ENCODE measurements at regions not wholly inside any gene's neighbourhood (a gene's known extent, or its start where the extent isn't known, plus 50 kb on each side); places are given as distances from the start of the nearest gene placed in this dataset.

DNA sequence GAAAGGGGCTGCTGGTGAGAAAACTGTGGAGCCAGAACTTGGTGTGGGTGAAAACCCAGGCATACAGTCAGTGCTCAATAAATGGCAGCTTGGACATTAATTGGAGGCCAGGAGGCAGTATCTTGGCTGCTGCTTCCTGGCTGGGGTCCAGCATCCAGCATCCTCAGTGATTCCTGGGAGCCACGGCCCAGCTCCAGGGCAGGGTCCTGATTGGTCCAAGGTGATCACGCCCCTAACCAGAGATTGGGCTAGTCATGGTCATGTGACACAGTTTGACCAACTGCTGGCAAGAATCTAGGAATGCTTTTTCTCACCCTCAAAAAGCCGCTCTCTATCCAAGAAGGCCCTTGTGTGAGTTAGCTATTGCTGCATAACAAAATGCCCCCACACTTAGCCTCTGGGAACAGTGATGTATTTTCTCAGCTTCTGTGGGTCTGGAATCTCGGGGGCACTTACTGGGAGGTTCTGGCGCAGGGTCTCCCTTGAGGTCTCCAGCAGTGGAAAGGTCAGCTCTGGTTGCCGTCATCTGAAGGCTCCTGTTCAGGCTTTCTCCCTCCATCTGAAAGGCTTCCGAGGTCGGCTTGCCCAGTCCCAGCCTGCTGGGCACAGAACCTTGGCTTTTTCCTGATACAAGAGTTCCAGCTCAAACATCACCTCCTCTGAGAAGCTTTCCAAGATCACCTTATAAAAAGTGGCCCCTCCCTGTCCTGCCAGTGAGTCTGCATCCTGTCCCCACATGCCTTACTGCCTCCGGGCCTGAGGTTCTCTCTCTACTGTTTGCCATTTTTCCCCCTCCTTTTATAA is 119.2 kb upstream of the NCOR2 start:
- no peak for DNase-seq

DNA sequence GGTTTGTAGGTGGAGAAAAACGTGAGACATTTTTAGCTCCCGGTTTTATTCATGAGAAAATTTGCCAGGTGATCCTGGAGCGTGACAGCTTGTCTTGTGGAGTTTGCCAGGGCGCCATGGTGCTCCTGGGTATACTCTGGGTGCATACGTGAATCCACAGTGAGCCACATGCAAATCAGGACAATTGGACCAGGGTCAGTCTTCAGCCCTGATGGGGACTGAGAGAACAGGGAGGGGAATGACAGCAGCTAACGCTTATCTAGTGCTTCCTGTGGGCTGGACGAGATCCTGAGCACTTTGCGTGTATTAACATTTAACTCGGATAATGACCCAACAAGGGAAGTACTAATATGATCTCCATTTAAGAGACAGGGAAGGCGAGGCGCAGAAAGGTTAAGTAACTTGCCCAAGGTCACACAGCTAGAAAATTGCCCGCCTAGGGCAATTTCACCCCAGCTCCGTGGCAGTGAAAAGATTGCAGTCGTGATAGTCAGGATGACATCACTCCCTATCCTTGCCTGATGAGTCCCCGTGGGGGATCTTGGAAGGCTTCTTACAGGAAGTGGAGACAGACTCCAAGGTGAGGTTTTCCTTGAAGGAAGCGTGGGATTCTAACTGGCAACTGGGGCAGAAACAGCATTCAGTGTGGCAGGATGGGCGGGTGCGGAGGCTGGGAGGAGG is 118.4 kb upstream of the NCOR2 start:
- no peak for DNase-seq

DNA sequence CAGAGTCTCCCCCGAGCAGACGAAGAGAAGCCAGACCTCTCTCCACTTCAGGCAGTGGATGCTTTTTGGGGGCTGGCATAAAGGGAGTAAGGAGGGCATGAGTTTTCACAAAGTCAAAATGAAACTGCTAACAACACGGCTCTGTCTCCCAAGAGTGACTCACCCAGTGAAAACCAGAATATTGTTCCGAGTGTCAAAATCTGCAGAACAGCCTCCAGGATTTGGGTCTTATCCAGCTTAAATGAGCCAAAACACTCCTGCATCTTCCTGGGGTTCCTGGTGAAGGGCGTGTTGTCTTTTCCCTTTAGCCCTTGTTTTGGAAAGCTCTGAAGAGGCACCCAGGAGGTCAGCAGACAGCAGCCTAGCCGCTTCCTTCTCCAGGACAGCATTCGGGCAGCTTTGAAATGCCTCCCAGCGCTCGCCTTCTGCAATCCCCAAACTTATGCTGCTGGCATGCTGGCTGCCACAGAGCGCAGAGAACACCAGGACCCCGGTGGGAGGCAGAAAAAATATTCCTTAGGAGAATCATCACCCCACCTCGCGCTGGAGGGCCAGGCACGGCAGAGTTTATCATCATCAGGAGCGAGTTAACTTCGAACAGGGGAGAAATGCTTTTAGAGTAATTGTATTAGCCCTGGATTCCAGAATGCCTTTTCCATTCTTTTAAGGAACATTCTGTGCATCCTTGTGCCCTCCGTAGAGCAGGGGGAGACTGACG is 117.7 kb upstream of the NCOR2 start:
- DNase-seq = no peak

DNA sequence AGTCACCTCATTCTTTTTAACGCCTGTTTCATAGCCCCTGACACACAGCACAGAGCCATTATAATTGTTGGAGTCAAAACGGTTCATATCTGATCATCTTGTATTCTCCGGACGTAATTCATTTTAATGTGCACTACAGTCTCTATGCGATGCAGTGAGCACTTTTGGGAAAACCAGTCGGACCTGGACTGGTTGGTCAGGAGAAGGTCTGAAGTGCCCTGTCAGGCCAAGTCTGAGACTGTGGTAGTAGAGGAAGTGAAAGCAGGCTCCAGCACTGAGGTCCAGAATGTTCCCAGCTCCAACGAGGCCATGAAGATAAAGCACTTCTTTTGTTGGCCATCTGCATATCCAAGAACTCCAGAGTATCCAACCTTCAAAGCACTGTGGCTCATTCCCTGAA is 117.1 kb upstream of the NCOR2 start:
- no peak for DNase-seq

DNA sequence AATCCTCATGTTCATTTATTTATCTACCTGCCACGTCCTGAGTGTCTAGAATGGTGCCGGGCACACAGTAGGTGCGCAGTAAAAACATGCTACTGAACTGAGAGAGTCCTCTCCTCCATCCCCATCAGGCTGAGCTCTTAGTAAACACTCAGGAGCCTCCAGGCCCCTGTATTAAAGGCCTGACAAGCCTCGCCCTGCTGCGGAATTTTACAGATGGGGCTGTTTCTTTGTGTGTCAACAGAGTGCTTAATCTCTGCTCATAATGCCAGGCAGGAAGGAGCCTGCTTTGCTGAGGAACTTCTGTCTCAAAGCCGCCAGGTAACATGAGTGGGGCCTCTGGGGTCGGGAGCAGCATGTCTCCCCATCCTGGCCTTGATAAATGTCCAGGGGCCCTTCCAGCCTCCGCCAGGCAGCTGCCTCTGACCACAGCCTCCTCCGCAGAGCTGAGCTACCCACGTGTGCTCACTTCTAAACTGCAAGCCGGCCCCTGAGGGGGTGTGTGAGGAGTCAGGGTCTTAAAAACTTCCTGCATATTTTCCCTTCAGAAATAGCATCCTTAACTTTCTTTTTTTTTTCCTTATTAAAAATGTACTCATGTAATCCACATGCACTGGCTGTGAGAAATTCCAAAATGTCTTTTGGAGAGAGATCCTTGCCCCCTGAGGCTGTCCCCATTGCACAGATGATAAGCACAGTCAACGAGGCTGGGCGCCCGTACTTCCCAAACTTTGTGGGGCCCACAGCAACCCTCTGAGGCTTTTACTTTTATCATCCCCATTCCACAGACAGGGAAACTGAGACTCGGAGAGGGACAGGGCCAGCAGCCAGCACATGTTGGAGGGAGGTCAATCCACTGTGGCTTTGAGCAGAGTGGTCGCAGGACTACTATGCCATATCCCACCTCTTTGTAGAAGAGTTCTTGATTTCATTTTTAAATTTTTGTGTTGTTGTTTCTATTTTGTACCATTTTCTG is 116.0 kb upstream of the NCOR2 start:
- DNase-seq = no peak

DNA sequence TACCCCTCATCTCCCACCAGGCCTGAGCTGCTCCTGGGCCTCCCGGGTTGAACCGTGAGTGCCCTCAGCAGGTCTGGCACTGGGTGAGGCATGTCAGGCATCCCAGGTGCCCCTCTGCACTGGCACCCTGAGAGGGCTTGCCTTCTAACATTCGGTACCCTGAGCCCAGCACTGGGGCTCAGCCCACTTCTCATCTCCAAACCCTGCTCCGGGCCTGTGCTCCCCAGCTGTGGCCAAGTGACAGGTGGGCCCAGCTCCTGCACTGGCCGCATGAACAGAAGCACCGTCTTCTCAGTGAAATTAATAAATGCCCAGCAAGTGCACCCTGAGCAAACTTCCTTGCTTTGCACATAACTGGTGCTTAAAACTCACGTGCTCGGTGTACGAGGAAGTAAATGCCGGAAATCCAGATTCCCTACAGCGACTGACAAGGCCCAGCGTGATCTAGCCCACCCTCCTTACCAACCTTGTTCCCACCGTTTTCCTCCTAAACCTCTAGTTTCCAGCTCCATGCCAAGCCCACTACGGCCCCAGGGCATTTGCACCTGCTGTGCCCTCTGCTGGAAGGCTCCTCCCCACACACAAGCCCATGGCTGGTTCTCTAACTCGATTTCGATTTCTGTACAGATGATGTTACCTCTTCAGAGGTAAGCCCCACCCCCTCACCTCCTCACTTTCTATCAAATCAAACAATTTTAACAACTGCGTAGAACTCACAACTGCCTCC is 115.2 kb upstream of the NCOR2 start:
- no peak for DNase-seq

DNA sequence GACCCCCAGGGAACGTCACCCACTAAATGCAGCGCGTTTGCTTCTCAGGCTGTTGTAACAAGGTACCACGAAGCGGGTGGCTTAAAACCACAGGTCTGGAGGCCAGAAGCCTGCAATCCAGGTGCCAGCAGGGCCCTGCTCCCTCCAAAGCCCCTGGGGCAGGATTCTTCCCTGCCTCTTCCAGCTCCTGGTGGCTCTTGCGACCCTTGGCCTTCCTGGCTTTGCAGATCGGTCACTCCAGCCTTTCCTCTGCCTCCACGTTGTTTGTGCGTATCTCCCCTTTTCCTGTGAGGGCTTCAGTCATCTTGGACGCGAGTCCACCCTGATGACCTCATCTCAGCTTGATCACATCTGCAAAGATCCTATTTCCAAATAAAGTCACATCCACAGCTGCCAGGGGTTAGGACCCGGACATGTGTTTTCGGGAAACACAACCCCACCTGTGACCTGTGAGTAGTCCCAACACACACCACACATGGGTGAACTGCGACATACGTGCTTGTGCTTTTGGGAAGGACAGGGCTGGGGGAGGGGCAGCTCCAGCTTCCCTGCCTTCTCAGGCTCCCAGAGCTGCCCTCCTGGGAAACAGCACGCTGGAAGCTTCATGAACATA is 114.5 kb upstream of the NCOR2 start:
- no peak for DNase-seq

DNA sequence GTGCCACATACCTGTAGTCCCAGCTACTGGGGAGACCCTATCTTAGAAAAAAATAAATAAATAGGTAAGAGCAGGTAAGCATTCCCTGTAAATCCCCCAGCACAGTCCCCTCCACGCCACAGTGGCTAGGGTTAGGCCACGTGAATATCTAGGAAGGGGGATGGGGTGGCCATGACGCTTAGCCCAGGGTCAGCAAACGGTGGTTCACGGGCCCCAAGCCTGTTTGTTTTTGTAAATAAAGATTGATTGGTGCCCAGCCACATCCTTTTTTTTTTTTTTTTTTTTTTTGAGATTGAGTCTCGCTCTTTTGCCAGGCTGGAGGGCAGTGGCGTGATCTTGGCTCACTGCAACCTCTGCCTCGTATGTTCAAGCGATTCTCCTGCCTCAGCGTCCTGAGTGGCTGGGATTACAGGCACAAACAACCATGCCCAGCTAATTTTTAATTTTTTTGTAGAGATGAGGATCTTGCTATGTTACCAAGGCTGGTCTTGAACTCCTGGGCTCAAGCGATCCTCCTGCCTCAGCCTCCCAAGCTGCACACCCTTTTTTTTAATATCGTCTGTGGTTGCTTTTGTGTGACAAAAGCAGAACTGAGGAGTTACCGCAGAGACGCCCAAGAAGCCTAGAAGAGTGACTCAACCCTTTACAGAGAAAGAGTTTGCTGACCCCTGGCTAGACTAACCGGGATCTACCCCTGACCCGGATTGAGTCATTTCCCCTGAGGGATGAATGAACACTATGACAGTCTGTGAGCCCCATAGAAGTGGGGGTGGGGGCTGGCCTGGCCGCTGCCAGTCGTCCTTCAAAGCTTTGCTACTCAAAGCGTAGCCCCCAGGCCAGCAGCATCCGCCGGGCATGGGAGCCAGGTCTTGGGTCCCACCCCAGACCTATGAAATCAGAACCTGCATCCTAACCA is 113.7 kb upstream of the NCOR2 start:
- no peak for DNase-seq

DNA sequence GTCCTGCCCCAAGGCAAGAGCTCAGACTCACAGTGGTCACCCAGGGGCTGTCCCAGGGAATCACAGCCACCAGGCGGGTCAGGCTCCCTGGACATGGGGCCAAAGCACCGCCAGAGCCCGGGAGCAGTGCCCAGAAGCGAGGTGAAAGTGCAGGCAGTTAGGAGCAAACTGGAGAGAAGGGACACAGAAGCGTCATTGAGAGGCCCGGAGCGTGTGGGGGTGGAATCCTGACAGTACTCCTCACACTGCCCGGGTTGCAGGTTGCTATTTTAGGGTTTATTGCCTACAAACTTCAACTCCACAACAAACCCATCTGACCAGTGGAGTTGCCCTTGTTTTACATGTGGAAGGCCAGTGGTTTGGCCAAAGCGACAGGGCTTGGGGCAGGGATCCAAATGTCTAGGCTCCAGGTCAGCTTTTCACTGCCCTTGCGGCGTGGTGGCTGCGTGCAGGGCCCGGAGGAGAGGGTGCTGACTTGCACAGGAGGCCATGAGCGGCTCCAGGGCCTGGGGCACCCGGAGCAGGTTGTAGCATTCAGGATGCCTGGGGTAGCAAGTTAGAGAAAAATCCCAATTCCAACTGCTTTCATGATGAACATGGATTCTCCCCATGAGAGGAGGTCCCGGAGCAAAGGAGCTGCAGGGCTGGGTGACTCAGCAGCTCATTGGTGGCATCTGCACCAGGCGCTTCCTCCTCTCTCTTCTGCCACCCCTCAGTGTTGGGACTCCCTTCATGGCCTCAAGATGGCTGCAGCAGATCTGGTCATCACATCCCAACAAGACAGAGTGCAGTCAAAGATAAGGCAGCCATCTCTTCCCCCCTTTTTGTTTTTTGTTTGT is 112.3 kb upstream of the NCOR2 start:
- DNase-seq = no peak

DNA sequence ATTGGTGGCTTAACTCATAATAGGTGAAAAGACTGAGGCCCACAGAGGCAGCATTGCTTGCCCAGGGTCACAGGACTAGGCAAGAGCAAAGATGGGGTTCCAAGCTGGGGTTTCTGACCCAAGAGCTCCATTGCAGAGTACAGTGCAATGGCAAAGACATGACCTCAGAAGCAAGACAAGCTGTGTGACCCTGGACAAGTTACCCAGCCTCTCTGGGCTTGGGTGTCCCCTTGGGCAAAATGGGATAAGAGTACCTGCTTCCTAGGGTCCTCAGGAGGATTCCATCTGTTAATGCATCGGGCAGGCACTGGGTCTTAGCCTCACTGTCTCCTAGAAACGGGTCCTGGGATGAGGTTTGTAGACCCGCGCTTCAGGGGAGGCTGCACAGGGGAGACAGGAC is 111.6 kb upstream of the NCOR2 start:
- no peak for DNase-seq

DNA sequence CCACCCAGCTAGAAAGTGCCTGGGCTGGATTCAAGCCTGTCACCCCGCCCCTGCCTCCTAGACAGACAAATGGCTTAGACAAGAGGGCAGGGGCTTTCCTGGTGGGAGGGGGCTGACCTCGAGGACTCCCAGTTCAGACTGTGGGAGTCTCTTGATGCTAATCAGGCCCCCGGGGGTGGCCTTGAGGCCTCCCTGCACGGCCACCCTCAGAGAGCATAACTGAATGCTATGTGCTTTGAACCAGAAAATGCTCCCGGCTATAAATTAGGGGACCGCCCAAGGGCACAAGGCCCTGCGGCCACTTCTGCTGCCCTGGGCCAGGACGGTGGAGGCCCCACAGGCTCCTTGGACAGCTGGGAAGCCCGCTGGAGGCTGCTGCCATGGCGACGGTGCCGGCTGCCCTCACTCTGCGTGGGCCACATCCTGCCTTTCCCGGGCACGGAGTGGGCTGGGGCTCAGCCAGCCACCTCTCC is 111.0 kb upstream of the NCOR2 start:
- no peak for DNase-seq

DNA sequence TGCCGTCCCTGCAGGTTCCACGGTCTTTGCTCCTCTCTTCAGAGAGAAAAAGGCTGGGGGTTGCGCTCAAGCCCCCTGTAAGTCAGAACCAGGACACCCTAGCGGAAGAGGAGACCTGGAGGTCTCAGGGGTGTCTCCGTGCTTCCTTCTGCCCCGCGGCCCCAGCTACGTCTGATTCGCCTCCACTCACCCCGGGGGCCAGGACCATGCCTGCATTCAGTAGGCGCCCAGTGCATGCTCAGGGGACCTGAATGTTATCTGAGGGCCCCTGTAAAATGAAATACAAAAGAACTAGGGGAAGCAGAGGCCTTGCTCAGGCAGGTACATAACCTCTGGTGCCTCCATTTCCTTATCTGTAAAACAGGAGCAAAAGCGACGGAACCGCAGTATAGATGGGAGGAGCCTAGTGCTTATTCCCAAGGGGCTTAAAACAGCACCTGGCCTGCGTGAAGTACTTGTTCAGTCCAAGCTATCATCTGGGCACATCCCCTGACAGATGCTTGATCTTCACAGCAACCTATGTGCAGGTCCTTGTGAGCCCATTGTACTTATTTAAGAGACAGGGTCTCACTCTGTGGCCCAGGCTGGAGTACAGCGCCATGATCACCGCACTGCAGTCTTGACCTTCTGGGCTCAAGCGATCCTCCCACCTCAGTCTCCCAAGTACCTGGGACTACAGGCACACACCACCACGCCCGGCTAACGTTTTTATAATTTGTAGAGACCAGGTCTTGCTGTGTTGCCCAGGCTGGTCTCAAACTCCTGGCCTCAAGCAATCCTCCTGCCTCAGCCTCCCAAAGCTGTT is 110.3 kb upstream of the NCOR2 start:
- DNase-seq = peak; percentile 12

DNA sequence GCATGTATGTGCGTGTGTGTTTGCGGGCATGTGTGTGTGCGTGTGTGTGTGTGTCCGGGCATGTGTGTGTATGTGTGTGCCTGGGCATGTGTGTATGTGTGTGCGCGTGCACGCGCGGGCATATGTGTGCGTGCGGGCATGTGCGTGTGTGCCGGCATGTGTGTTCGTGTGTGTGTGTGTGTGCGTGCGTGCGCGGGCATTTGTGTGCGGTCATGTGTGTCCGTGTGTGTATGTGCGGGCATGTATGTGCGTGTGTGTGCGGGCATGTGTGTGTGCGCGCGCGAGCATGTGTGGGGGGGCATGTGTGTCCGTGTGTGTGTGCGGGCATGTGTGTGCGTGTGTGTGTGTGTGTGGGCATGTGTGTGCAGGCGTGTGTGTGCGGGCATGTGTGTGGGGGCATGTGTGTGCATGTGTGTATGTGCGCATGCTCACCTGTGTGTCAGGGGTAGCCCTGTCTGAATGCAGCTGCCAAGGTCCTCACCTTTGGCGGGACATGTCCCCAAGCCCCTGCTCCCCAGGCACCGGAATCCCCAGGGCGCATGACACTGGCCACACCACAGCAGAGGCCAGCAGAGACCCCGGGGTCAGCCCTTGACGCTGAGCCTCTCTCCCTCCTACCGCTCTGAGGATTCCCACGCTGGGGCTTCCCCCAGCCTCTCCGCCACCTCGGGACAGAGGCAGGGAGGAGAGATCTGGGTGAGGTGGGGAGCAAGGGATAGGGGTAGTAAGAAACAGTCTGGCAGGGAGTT is 109.5 kb upstream of the NCOR2 start:
- DNase-seq = no peak

DNA sequence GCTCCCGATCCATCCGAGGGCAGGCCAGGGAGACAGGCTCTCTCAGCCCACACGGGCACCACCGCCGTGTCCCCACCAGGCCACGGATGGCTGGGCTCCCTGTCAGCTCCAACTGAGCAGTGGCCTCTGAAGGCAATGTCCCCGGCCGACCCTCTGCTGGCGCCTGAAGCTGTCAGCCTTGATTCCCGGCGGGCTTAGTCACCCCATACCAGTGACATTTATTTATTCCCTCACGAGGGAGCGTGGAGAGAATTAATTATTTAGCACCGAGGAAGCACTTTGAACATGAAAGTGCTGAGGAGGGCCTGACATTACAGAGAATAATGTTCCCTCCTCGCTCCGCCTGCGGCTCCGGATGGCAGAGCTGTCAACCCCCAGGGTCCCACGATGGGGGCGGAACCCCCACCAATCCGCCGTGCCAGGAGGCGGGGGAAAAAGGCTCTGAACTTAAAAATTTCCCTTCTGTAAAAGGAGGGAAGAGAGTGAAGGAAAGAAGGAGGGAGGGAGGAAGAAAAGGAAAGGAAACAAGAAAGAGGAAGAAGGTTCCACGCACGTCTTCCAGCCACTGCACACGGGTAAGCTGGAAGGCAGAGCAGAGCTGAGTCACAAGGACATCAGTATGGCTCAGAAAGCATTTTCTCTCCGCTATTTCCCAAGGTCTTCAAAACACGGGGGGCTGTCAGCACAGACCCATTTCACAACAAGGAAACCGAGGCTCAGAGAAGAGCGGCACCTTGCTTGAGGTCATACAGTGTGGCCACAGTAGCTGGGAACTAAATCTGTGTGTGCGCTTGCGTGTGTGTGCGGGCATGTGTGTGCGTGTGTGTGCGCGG is 108.7 kb upstream of the NCOR2 start:
- DNase-seq = no peak

DNA sequence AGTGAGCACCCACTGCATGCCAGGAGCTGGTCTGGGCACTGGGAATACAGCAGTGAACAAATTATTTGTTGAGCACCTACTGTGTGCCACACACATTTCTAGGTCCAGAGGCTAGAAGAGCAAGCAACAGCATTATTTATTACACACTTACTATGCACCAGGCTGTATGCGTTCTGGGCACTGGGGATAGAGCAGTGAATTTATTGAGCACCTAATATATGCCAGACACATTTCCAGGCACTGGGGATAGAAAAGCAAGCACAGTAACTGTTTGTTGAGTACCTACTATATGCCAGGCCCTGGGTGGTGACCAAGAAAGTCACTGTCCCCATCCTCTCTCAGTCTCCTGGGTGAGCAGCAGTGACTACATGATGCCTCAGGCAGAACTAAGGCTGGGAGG is 107.5 kb upstream of the NCOR2 start:
- DNase-seq = no peak

DNA sequence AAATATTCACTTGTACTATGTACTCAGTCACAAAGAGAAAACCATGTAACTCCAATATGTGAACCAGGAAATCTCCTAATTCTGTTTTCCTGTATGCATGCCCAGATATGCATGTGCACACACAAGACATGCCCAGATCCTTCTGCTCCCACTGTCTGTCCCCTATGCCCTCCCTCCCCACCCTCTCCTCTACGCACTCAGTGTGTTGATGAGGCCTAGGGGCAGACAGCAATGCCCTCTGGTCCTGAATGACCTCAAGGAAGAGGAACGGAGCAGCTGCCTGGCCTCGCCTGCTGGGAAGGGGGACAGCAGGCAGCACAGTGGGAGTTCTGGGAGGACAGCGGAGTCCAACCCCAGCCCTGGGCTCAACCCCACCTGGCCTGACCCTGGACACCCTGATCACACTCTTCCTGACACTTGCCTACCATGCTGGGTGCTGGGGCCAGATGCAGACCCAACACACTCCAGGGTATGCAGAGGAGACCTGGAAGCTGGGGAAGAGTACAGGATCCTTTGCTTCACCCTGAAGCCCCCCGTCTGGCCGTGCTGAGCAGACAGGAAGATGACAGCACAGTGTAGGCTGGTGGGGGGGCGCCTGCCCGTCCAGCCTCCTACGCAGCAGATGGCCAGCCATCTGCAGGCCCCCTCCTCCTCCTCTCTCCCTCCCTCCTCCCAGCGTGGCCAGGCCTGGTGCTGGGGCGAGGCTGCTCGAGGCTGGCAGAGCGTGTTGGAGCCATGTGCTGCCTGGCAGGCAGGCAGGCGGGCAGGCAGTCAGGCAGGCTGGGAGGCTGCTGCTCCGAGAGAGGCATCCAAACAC is 106.6 kb upstream of the NCOR2 start:
- no peak for DNase-seq

Data from NCI-H345 (cell line).